ENCODE measurements at regions not wholly inside any gene's neighbourhood (a gene's known extent, or its start where the extent isn't known, plus 50 kb on each side); places are given as distances from the start of the nearest gene placed in this dataset.

DNA sequence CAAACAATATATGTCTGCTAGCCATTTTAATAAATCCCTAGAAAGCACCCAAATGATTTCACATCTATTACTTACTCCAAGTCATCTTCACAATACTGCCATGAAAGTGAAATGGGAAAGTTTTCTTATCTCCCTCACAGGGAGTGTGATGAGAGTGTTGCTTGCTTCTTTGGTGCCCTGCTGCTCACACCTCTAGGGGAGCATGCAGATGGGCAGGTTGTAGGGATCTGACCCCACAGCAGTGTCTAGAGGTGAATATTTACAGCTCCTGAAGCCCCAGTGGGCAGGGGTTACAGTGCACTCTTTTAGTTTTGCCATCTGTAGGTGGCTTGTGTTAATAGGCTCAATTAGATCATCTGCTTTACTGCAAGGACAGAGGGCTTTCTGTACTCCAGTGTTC is 173.2 kb downstream of the GABRG2 start:
- no peak for TF ChIP-seq CTCF (IDR thresholded peaks at IDR 0.05; ENCODE audit: insufficient read depth, low read length)
- H3K4me3 ChIP-seq (ENCODE audit: low read depth, low read length): no peak overlapping the region

DNA sequence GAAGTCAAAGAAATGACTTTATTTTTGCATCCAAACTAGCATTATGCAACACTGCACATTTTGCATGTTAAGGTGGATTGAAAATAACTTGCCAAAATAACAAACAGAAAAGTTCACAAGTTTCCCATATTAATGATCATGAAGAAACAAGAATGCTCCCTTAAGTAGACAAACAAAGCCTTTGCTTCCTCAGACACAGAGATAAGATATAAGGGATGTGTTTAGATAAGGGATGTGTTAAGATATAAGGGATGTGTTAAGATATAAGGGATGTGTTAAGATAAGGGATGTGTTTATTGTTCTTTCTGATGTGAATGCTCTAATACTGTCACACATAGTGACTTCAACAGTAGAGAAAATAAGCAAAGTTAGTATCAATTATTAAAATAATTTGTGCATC is 174.8 kb downstream of the GABRG2 start:
- DNase-seq (ENCODE audit: low read depth): no peak
- TF ChIP-seq CTCF (IDR thresholded peaks at IDR 0.05; ENCODE audit: insufficient read depth, low read length): no peak
- no peak overlapping the region for H3K4me3 ChIP-seq (ENCODE audit: low read depth, low read length)

More for the DNA sequence above, 173.2 kb downstream of the GABRG2 start:
- DNase-seq (ENCODE audit: low read depth): no peak

GRCh38 chr5:162243651-162244050 is 176.1 kb downstream of the GABRG2 start:
- DNase-seq (ENCODE audit: low read depth): no peak
- no peak overlapping the region for H3K4me3 ChIP-seq (ENCODE audit: low read depth, low read length)
- TF ChIP-seq CTCF (IDR thresholded peaks at IDR 0.05; ENCODE audit: insufficient read depth, low read length): no peak

- no peak for DNase-seq (ENCODE audit: low read depth)
- no peak overlapping the region for H3K4me3 ChIP-seq (ENCODE audit: low read depth, low read length)
- TF ChIP-seq CTCF (IDR thresholded peaks at IDR 0.05; ENCODE audit: insufficient read depth, low read length): no peak
These were observed 180.6 kb downstream of the GABRG2 start for GRCh38 chr5:162248107-162248713.

GRCh38 chr5:162256711-162257110 is 189.1 kb downstream of the GABRG2 start:
- H3K4me3 ChIP-seq (ENCODE audit: low read depth, low read length): no peak overlapping the region
- no peak for DNase-seq (ENCODE audit: low read depth)
- no peak for TF ChIP-seq CTCF (IDR thresholded peaks at IDR 0.05; ENCODE audit: insufficient read depth, low read length)

DNA sequence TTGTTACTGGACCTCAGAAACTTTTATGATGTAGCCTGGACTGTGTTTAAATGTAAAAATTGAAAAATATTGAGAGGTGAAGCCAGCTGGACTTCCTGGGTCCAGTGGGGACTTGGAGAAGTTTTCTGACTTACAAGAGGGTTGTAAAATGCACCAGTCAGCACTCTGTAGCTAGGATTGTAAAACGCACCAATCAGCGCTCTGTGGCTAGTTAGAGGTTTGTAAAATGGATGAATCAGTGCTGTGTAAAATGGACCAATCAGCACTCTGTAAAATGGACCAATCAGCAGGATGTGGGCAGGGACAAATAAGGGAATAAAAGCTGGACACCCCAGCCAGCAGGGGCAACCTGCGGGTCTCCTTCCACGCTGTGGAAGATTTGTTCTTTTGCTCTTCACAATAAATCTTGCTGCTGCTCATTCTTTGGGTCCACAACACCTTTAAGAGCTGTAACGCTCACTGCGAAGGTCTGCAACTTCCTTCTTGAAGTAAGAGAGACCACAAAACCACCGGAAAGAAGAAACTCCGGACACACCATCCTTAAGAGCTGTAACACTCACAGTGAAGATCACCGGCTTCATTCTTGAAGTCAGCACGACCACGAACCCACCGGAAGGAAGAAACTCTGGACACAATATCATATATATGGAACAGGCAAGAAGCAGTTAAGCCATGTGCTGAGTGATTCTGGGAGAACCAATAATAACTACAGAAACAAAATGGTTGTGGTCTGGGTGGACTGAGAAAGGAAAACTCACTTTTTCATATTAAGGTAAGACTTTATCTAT is 201.3 kb downstream of the GABRG2 start:
- no peak for DNase-seq (ENCODE audit: low read depth)
- no peak for TF ChIP-seq CTCF (IDR thresholded peaks at IDR 0.05; ENCODE audit: insufficient read depth, low read length)

More for the DNA sequence above, 201.3 kb downstream of the GABRG2 start:
- H3K4me3 ChIP-seq (ENCODE audit: low read depth, low read length): no peak overlapping the region
